SK-N-SH (cell line): ENCODE measurements at regions not wholly inside any gene's neighbourhood (a gene's known extent, or its start where the extent isn't known, plus 50 kb on each side); places are given as distances from the start of the nearest gene placed in this dataset.

ENCODE experiments used
- CTCF ChIA-PET: fragments of 300-600, 350-600 bp; formaldehyde crosslinking; extraction: SDS; loops from one replicate; lab custom pipeline; 2021; lab: Yijun Ruan, JAX
- POLR2A ChIA-PET: fragments of 350-600 bp; sonication (Branson Sonifier 250); formaldehyde crosslinking; extraction: SDS; loops from one replicate; lab custom pipeline; 2020; ENCODE audit warnings: antibody characterized with exemption, inconsistent platforms; lab: Yijun Ruan, JAX
- DNase-seq: peaks from one replicate; pipeline ENCODE4 v3.0.0; 2012
- H2AFZ ChIP-seq: fragments of 200-600 bp; sonication (generic); 2 replicates; pipeline ENCODE4 v1.8.1; 2016; ENCODE audit warnings: antibody characterized with exemption, mild to moderate bottlenecking, low read depth
- H3F3A ChIP-seq: fragments of 200-600 bp; sonication (generic); replicated peaks from 2 replicates; pipeline ENCODE3; 2016; ENCODE audit warnings: antibody characterized with exemption, mild to moderate bottlenecking; ENCODE audit not compliant: insufficient read depth
- H3K27ac ChIP-seq, 2 experiments: fragments of 200-500 bp in 1 of 2; fragments of 200-600 bp in 1 of 2; sonication (Bioruptor generic) in 1 of 2; sonication (generic), shearing (Covaris generic) in 1 of 2; 2 replicates each; pipeline versions ENCODE4 v1.5.1 to v1.6.1; 2014 to 2016; ENCODE audit warnings: low read depth in 2 of 2, inconsistent platforms in 1 of 2, low read length in 1 of 2, mild to moderate bottlenecking in 1 of 2, mixed read lengths in 1 of 2
- H3K27me3 ChIP-seq: fragments of 200-600 bp; sonication (generic), shearing (Covaris generic); 2 replicates; pipeline ENCODE4 v1.6.1; 2016; ENCODE audit warnings: mixed run types; ENCODE audit not compliant: insufficient read depth
- H3K36me3 ChIP-seq, 2 experiments: fragments of 200-500 bp in 1 of 2; fragments of 200-600 bp in 1 of 2; sonication (Bioruptor generic) in 1 of 2; sonication (generic) in 1 of 2; replicated peaks in 1 of 2; 2 replicates each; pipeline versions ENCODE3 to v1.5.1; 2014 to 2016; ENCODE audit warnings: low read length in 1 of 2, mild to moderate bottlenecking in 1 of 2; ENCODE audit not compliant: insufficient read depth in 2 of 2, control insufficient read depth in 1 of 2
- H3K4me1 ChIP-seq, 2 experiments: fragments of 200-500 bp in 1 of 2; fragments of 200-600 bp in 1 of 2; sonication (Bioruptor generic) in 1 of 2; sonication (generic), shearing (Covaris generic) in 1 of 2; 2 replicates each; pipeline versions ENCODE4 v1.5.1 to v1.6.1; 2014 to 2016; ENCODE audit warnings: low read depth in 1 of 2, low read length in 1 of 2, mixed run types in 1 of 2; ENCODE audit not compliant: insufficient read depth in 2 of 2, control insufficient read depth in 1 of 2
- H3K4me2 ChIP-seq: fragments of 200-600 bp; sonication (generic), shearing (Covaris generic); 2 replicates; pipeline ENCODE4 v1.6.1; 2017; ENCODE audit warnings: mixed run types
- H3K4me3 ChIP-seq, 2 experiments: fragments of 200-500 bp in 1 of 2; fragments of 200-600 bp in 1 of 2; sonication (Bioruptor generic) in 1 of 2; sonication (generic), shearing (Covaris generic) in 1 of 2; 2 replicates each; pipeline versions ENCODE4 v1.5.1 to v1.8.1; 2014 to 2016; ENCODE audit warnings: low read depth in 2 of 2, inconsistent platforms in 1 of 2, low read length in 1 of 2, mild to moderate bottlenecking in 1 of 2, mixed read lengths in 1 of 2, moderate library complexity in 1 of 2
- H3K79me2 ChIP-seq: fragments of 200-600 bp; sonication (generic); 2 replicates; pipeline ENCODE4 v1.8.1; 2017; ENCODE audit warnings: mild to moderate bottlenecking; ENCODE audit not compliant: insufficient read depth
- H3K9ac ChIP-seq: fragments of 200-600 bp; sonication (generic); 2 replicates; pipeline ENCODE4 v1.6.1; 2017; ENCODE audit warnings: mixed run types
- H3K9me2 ChIP-seq: fragments of 200-600 bp; sonication (generic); 2 replicates; pipeline ENCODE4 v1.6.1; 2017; ENCODE audit warnings: mixed run types
- H3K9me3 ChIP-seq: fragments of 200-600 bp; sonication (generic); 2 replicates; pipeline ENCODE4 v1.6.1; 2017; ENCODE audit warnings: mixed run types, mild to moderate bottlenecking, moderate library complexity
- H4K20me1 ChIP-seq: fragments of 200-600 bp; sonication (generic); 2 replicates; pipeline ENCODE4 v1.6.1; 2017; ENCODE audit warnings: mild to moderate bottlenecking, mixed run types; ENCODE audit not compliant: insufficient read depth
- CTCF ChIP-seq: fragments of 200-600 bp; sonication (generic); IDR thresholded peaks from 2 replicates; pipeline ENCODE4 v1.6.1; 2017; ENCODE audit warnings: antibody characterized with exemption, mild to moderate bottlenecking, moderate library complexity
- EP300 ChIP-seq, 2 experiments: IDR thresholded peaks; 2 replicates each; pipeline versions ENCODE4 v1.4.0 to v1.6.1; 2012; ENCODE audit warnings: borderline replicate concordance in 1 of 2, low read depth in 1 of 2, low read length in 1 of 2
- EZH2phosphoT487 ChIP-seq: fragments of 200-600 bp; sonication (generic); IDR thresholded peaks from 2 replicates; pipeline ENCODE4 v1.6.1; 2017; ENCODE audit warnings: low read depth, mixed run types, mild to moderate bottlenecking, antibody characterized with exemption, moderate library complexity, borderline replicate concordance
- FOXJ3 ChIP-seq: sonication (generic); formaldehyde crosslinking; IDR thresholded peaks from 2 replicates; pipeline ENCODE4 v1.5.1; 2020; ENCODE audit warnings: mild to moderate bottlenecking, missing genetic modification reagents
- MEF2A ChIP-seq: IDR thresholded peaks from 2 replicates; pipeline ENCODE4 v1.4.0; 2012; ENCODE audit warnings: low read depth, borderline replicate concordance
- NFIC ChIP-seq: IDR thresholded peaks from 2 replicates; pipeline ENCODE4 v1.4.0; 2012; ENCODE audit warnings: borderline replicate concordance
- NRF1 ChIP-seq: IDR thresholded peaks from 2 replicates; pipeline ENCODE4 v1.6.1; 2012; ENCODE audit warnings: low read depth, mild to moderate bottlenecking, low read length
- POLR2AphosphoS5 ChIP-seq: IDR thresholded peaks from 2 replicates; pipeline ENCODE4 v1.6.1; 2012; ENCODE audit warnings: low read depth, low read length
- REST ChIP-seq: IDR thresholded peaks from 2 replicates; pipeline ENCODE4 v1.6.1; 2012; ENCODE audit warnings: mild to moderate bottlenecking, low read depth, low read length, moderate library complexity
- RXRA ChIP-seq: IDR thresholded peaks from 2 replicates; pipeline ENCODE4 v1.4.0; 2012; ENCODE audit warnings: low read depth, mild to moderate bottlenecking, borderline replicate concordance
- SMC3 ChIP-seq: IDR thresholded peaks from 2 replicates; pipeline ENCODE4 v1.6.1; 2012; ENCODE audit warnings: low read depth, low read length, improper control_type of control experiment
- TEAD4 ChIP-seq: IDR thresholded peaks from 2 replicates; pipeline ENCODE4 v1.4.0; 2012; ENCODE audit warnings: mild to moderate bottlenecking, borderline replicate concordance; ENCODE audit not compliant: insufficient read depth
- YY1 ChIP-seq: IDR thresholded peaks from 2 replicates; pipeline ENCODE4 v1.4.0; 2012; ENCODE audit warnings: low read depth, mild to moderate bottlenecking
- WGBS: methylation state at CpG from one replicate; pipeline ENCODE4 v1.1.6; 2017; ENCODE audit warnings: low lambda C conversion rate; 5-methylcytosine and 5-hydroxymethylcytosine counted together
- TF ChIP-seq, protein P1 (sequence below): IDR thresholded peaks from 2 replicates; pipeline ENCODE4 v1.4.0; 2012; ENCODE audit warnings: low read depth

GRCh38 chr12:29004066-29004935 lies 144.8 kb upstream of the FAR2 start:
- Histone ChIP-seq H3K79me2 (no peaks in the 10 kb centered on the region), H3F3A (no peaks in the 10 kb centered on the region), H3K27me3 (no peaks in the 10 kb centered on the region), H4K20me1 (no peaks in the 10 kb centered on the region), H3K9me2 (no peaks in the 10 kb centered on the region), H3K4me3 (no peak overlapping the region), H3K4me2 (no peak overlapping the region), H3K4me1 (no peaks in the 10 kb centered on the region; a peak in 2 of 4 replicates), H3K27ac (peak overlapping the region in 1 of 2 experiments; percentile 34; a peak in 1 of 4 replicates), H3K36me3 (no peaks in the 10 kb centered on the region), H3K9ac (no peak overlapping the region), H2AFZ (no peak overlapping the region), H3K9me3 (no peaks in the 10 kb centered on the region)
- ChIA-PET CTCF (interaction anchor here (1.2 kb wide), 1 partner anchor 313 kb away, joined by 4 read pairs; no protein-coding TSS in a partner anchor), POLR2A (no interaction called here)
- TF ChIP-seq CTCF (no peak), NFIC (no peak), MEF2A (no peak), REST (no peak), POLR2AphosphoS5 (no peak), EZH2phosphoT487 (no peak), SMC3 (no peak), YY1 (no peak), RXRA (no peak), FOXJ3 (CRISPR knock-in tag) (no peak), TEAD4 (no peak), NRF1 (no peak), EP300 (IDR thresholded peaks at IDR 0.05; ENCODE audit: borderline replicate concordance in 1 of 2, low read depth in 1 of 2, low read length in 1 of 2) (no peak)
- TF ChIP-seq, protein P1, sequence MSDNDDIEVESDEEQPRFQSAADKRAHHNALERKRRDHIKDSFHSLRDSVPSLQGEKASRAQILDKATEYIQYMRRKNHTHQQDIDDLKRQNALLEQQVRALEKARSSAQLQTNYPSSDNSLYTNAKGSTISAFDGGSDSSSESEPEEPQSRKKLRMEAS, result no peak
- WGBS, result 68% methylated on average over 6 of the region's 6 CpGs
- DNase-seq, result no peak
